HG03439 (cell line): ENCODE measurements at regions not wholly inside any gene's neighbourhood (a gene's known extent, or its start where the extent isn't known, plus 50 kb on each side); places are given as distances from the start of the nearest gene placed in this dataset.
"Not testable (repeated sequence)": the region's sequence is repeated elsewhere in the genome, so short reads cannot be mapped to it uniquely, and the experiment has no call there.

Experiments
- ATAC-seq: cut with Tn5 transposase; IDR thresholded peaks from one replicate; pipeline ENCODE4 v1.9.1; 2021; ENCODE audit warnings: mild to moderate bottlenecking, moderate library complexity; ENCODE audit not compliant: unreplicated experiment

DNA sequence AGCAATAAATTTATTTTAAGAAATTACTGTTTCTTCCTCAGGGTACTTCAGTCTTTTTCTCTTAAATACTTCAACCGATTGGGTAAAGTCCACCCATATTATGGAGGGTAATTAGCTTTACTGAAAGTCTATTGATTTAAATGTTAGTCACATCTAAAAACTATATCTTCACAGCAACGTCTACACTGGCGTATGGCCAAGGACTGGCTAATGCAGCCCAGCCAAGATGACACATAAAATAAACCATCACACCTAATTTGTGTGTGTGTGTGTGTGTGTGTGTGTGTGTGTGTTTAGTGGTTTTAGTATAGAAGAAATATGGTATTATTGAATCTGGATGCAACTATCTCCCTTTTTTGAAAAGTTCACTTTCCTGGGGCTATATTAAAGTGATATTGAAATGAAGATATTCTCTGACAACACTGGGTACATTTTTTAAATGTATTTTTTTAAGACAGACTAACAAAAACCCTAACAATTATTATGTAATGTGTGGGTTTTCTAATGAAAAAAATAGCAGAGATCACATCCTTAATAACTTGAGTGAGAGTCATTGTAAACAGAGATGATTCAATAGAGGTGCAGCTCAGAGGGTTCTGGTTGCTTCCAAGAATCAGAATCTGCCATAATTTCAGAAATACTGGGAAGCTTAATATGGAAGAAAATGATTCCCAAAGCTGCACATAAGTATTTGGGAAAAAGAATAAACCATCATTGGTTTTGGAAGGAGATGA lies 584.2 kb upstream of the MBL2 start:
- ATAC-seq = no peak

DNA sequence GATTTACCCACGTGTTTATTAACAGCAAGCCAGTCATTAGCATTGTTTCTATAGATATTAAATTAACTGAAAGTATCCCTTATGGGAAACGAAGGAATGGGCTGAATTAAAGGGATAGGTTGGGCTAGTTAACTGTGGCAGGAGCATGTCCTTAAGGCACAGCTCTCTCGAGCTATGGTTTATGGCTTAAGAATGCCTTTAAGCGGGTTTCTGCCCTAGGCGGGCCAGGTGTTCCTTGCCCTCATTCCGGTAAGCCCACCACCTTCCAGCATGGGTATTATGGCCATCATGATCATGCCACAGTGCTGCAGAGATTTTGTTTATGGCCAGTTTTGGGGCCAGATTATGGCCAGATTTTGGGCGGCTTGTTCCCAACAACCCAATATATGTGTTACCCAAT lies 569.9 kb upstream of the MBL2 start:
- not testable (repeated sequence) for ATAC-seq

DNA sequence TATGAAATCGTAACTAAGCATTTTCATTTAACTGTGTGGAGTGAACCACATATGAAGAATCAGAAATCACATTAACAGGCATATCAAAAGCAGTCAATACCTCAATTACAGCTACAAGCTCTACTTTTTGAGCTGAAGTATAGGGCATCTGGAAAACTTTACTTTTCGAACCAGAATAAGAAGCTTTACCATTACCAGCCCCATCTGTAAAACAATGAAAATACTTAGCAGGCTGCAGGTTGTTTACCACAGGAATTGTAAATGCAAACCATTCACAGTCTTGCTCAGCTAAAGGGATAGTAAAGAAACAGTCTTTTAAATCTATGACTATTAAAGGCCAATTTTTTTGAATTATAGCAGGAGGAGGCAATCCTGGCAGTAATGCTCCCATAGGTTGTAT lies 565.6 kb upstream of the MBL2 start:
- not testable (repeated sequence) for ATAC-seq

DNA sequence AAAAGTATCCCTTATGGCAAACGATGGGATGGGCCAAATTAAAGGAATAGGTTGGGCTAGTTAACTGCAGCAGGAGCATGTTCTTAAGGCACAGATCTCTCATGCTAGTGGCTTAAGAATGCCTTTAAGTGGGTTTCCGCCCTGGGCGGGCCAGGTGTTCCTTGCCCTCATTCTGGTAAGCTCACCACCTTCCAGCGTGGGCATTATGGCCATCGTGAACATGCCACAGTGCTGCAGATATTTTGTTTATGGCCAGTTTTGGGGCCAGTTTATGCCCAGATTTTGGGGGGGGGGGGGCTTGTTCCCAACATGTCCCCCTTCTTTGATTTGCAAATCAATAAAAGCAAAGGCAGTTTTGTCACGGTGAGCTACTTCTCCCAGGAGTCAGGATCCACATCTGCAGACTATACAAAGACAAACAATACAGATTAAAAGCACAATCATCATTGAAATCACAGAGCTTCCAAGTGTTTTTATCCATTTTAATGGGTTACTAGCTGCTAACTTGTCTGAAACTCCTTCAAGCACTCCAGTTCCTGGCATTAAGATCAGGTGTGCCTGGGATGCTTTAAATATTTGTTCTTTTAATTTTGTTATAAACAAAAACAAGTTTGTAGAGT lies 563.3 kb upstream of the MBL2 start:
- ATAC-seq = not testable (repeated sequence)

DNA sequence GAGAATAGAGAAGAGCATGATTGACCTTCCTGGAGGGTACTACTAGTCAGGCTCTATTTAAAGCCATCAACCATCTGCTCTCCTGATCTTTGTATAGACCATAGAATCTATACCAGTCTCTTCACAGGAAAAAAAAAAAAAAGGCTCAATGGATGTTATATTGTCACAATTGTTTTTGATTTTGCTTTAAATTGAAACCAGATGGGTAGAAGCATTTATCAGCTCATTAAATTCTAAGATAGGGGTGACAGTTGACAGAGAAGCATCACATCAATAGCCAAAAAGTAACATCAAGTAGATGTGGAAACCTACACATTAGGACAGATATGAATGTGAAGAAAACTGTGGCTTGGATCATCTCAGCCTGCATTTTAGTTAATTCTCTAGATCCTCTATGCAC lies 558.9 kb upstream of the MBL2 start:
- no peak for ATAC-seq

DNA sequence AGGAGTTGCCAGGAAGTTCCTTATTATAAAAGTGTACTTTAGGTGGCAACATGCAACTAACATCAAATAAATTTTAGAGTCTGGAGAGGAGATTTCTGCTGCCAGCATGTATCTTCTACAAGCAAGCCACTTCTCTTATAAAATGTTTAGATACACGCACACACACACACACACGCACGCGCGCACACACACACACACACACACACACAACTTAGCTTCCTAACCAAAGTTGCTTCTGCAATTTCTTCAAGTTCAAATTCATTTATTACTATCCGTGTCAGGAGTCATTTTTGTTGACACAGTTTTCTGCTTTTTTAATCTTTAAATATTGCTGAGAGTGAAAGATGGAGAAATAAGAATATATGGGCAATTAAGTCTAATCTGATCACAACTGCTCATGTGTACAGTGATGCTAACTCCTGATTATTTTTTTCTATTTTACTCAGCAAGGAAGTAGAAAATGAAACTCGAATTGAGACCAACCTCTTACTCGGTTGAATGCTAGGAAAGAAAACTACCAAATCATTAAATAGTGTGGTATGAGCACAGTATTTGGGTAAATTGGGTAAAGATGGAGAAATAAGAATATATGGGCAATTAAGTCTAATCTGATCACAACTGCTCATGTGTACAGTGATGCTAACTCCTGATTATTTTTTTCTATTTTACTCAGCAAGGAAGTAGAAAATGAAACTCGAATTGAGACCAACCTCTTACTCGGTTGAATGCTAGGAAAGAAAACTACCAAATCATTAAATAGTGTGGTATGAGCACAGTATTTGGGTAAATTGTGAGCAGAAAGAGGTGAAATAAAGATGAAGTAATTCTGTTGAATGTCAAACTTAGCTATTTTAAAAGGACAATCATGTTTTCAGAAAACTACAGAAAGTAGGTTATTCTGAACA lies 554.1 kb upstream of the MBL2 start:
- not testable (repeated sequence) for ATAC-seq

DNA sequence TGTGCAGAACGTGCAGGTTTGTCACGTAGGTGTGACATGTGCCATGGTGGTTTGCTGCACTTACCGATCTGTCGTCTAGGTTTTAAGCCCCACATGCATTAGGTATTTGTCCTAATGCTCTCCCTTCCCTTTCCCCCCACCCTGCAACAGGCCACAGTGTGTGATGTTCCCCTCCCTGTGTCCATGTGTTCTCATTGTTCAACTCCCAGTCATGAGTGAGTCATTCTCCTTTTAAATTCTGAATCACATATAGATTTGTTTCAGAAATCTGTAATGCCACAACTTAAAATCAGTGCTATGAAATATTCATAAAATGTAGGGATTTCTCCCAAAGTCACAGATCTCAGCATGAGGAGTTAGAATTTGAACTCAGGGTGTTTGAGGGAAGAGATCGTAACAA lies 552.5 kb upstream of the MBL2 start:
- ATAC-seq = no peak

DNA sequence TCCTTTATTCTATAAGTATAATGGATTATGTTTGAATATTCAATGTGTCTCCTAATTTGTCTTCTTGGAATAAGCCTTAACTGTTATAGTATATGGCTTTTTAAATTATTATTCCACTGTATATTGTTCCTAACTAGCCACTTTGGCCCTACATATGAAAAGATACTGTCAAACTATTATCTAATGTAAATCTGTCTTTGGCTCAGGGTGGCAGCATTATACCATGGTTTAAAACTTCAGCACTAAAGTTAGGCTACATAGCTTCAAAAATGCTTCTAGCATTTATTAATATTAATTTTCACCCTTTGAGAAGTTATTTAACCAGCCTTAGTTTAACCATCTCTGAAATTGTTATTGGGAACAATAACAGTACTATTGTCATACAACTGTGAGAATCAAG lies 543.1 kb upstream of the MBL2 start:
- ATAC-seq = no peak

DNA sequence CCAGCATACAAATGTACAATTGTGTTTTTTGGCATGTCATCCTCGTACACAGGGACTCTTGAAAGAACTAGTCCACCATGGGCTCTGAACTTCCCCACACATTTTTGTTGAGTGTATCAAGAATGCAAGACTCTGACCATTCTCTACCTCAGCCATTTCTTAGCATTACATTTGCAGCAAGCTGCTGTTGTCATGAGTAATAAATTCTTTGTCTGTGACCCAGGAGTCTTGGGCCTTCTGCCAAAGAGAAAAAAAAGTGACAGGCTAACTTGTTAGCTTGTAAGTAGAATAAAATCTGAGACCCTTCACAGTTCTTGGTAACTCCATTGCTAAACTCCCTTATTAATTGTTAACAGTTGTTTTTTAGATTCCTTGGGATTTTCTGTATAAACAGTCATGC lies 542.3 kb upstream of the MBL2 start:
- ATAC-seq = no peak

DNA sequence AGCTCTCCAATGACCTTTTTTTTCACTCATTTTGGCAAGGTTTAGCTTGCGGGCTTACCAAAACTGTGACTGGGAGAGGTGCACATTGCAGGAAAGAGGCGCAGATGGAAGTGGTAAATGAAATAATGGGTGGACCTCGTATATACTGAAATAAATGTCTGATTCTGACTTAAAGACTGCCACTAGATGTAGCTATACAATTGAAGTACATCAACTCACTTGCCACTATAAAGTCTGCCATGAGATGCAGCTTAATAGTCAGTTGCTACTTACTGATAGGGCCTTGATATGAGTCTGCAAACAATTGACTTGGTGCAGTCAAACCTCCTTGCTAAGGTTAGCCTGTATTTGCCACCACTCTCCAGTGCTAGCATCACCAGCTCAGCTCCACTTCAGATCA lies 525.9 kb upstream of the MBL2 start:
- ATAC-seq = no peak

DNA sequence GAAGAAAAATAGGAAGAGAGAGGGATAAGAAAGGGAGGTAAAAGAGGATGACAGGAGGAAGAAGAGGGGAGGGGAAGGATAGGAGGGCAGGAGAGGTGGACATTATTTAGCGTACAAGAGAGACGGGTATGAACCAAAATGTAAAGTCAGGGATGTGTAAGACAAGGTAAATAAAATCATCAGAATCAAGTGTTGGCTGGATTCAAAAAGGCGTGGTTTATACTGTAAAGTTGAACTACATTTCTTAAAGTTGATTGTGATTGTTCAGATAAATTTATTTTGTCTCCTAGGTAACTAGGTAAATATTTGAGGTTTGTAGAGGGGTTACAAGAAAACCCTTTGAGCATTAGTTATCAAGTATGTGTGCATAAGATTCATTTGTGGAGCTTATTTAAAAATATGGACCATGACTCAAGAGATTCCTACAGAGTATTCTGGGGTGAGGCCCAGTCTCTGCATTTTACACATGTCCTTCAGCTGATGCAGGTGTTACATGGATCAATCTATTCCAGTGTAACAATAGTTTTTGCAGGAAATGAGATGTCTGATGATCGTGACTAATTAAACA lies 512.1 kb upstream of the MBL2 start:
- ATAC-seq = no peak

DNA sequence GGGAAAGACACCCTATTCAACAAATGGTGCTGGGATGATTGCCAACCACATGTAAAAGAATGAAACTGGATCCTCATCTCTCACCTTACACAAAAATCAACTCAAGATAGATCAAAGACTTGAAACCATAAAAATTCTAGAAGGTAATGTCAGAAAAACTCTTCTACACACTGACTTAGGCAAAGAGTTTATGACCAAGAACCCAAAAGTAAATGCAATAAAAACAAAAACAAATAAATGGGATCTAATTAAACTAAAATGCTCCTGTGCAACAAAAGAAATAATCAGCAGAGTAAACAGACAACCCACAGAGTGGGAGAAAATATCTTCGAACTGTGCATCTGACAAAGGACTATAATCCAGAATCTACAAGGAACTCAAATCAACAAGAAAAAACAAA lies 504.2 kb upstream of the MBL2 start:
- no peak for ATAC-seq

DNA sequence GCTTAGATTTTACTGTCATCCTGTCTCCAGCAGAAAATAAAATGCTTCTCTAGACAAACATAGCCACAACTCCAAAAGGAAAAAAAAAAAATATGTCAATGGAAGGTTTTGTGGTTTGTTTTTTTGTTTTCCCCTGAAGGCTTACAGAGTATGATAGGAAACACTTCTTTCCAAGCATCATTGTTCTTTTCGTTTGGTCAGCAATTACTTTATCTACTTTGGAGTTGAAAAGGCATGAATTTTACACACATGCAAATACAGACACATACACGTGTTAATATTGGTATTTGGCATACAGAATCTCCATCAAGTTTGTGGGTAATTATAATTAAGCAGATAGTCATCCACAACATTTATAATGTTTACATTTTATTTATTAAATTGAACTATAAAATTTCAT lies 496.9 kb upstream of the MBL2 start:
- ATAC-seq = no peak

DNA sequence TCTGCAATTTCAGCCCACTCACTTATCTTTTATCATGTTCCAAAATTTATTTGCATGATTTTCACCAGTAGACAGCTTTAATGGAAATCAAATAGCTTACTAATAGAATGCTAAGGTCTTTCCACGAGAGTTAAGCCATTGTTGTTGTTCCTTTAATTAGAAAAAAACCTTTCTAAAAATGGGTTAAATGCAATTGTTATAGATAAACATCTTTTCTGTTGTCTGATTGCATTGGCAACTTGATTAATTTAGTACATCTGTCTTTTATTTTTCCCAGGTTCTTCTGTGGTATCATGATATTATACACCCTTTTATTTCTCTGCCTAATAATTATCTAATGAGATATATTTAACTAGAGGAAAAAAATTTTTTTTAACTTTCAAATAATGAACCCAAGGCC lies 487.6 kb upstream of the MBL2 start:
- ATAC-seq = no peak

DNA sequence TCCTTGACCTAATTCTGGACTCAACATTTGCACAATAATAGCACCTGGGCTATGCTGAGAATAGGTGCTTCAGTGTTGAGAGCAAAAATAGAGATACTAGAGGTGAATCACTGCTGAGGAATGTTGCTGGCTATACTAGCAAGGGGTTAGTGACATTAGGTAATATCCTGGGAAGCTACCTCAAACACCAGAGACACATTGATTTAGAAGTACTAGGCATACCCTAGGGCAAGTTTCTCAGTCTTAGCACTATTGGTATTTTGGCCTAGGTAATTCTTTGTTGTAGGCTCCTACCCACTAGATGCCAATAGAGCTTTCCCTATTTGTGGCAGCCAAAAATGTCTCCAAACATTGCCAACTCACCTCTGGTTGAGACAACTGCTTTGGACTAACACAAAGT lies 484.0 kb upstream of the MBL2 start:
- no peak for ATAC-seq

DNA sequence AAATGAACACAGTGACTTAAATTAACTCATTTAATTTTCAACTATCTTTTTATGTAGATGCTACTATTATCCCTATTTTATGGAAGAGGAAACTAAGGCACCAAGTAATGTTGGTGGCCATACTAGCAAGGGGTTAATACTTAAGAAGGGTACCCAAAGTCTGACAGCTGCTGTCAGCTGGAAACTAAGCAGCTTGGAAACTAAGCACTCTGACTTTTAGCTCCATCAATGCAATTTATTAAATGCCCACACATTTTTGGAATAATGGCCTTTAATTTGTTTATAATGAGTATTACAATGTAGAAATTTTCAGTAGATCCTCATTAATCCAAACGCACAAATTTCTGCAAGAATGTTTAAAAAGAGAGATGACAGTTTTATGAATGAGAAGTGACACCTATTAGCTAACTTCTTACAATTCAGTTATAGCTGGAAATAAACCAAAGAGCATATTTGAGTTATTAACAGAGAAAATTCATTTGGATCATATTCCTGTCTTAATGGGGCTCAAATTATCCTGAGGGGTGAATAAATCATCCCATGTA lies 483.1 kb upstream of the MBL2 start:
- ATAC-seq = no peak

DNA sequence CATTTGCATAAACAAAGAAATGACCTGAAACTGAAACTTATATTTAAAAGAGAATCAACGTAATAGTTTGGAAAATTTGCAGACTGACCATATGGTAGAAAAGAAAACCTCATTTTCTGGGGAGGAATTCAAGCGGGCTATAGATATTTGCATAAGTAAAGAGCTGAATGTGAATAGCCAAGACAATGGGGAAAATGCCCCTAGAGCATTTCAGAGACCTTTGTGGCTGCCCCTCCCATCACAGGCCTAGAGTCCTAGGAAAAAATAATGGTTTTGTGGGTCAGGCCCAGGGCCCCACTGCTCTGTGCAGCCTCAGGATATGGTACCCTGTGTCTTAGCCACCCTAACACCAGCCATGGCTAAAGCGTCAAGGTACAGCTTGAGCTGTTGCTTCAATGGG lies 480.6 kb upstream of the MBL2 start:
- ATAC-seq = no peak

DNA sequence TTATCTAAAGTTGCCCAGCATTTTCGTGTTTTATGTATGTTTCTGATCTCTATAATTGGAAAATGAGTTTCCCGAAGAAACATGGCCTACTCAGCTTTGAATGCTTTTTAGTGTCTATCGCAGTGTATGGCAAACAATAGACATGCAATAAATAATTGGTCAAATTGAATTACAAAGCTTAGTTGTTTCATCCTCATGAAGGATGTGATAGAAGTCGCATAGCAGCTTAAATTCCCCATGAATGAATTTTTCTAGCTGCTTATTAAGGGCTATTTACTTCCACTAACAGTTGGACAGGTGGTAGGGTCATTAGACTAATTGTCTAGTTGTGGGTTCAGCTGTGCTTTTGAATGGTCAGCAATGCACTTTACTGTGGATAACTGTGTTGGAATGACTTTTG lies 467.3 kb upstream of the MBL2 start:
- no peak for ATAC-seq

DNA sequence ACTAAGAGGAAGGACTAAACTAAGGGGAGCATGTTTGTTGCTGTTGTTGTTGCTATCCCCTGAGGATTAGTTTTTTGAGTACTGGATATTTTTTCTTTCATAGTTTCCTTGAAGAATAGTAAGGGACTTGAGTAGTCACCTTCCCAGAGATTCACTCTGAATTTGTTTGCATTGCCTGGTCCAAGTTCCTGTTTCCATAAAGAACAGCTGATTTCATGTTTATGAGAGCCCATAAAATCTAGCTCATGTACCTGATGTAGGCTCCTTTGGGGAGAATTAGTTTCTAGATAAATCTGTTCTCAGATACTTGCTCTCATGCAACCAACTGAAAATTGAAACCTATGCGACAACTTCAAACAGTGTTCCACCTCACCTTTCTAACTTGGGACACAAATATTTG lies 464.4 kb upstream of the MBL2 start:
- no peak for ATAC-seq

DNA sequence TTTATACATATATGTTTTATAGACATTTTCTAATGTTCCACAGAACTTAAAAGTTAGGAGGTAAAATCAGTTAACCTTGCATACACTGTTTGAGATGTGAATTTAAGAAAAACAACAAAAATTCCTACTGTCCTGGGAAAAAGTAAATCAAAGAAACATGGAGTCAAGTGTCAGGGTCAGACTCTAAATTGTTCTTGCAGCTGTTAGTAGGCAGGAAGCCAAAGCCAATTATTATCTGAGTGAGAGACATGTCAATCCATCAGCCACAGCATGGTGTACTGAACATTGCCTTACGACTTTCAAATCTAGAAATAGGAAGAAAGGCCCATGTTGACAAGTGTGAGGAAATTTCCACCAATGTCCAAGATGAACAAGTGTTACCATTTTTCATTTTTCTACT lies 461.2 kb upstream of the MBL2 start:
- no peak for ATAC-seq

DNA sequence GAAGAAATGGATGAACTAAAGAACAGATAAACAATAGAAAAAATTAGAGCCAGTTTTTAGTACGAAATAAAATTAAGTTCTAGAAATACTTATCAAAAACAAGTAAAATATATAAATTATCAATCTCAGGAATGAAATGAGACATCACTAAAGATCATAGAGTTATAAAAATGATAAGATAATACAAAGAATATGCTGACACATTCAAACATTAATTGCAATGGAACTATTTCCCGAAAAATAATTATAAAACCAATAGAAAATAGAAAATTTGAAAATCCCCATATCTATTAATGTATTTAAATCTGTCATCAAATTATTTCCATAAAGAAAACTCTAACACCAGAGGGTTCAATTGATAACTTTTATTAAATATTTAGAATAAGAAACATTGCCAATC lies 458.1 kb upstream of the MBL2 start:
- no peak for ATAC-seq
